ENCODE measurements at regions not wholly inside any gene's neighbourhood (a gene's known extent, or its start where the extent isn't known, plus 50 kb on each side); places are given as distances from the start of the nearest gene placed in this dataset.
A peak's percentile ranks its signal among the peaks of the same experiment; 100 is the strongest.

GRCh38 chr13:66195238-66195637 is 1034.9 kb downstream of the PCDH9 start:
- in situ Hi-C loops (cut with MboI) (no loop called here), intact Hi-C loops (cut with micrococcal nuclease; ENCODE audit: unreplicated experiment) (no loop called here)
- no peaks in the 10 kb centered on the region for H3K27me3 ChIP-seq (replicated peaks in 1 of 2; ENCODE audit: control insufficient read depth in 2 of 2, insufficient read depth in 2 of 2, low read length in 1 of 2)
- no peak overlapping the region for H2AFZ ChIP-seq (ENCODE audit: control insufficient read depth, low read depth, low read length)
- H3K4me3 ChIP-seq, result no peak overlapping the region
- no peaks in the 10 kb centered on the region for H4K20me1 ChIP-seq (ENCODE audit: control insufficient read depth, insufficient read depth)
- no peak overlapping the region for H3K27ac ChIP-seq (ENCODE audit: control insufficient read depth, insufficient read depth)
- FAIRE-seq, result no peak
- H3K79me2 ChIP-seq (ENCODE audit: control insufficient read depth, insufficient read depth, low read length), result no peaks in the 10 kb centered on the region
- H3K9me3 ChIP-seq (replicated peaks; ENCODE audit: control insufficient read depth, insufficient read depth, low read length), result no peaks in the 10 kb centered on the region
- no peak for DNase-seq (ENCODE audit: low read depth, low spot score)
- RAD21 ChIA-PET (ENCODE audit: unreplicated experiment), result no interaction called here
- POLR2A ChIA-PET, result no interaction called here
- no TSS peak for BruUV-seq (replicated peaks)
- SMC1A ChIA-PET (ENCODE audit: uncharacterized antibody, unreplicated experiment), result no interaction called here
- peak; percentile 54; the same call in 1 of the 2 replicates for TF ChIP-seq SPI1 (IDR thresholded peaks at IDR 0.05; ENCODE audit: borderline replicate concordance, insufficient read depth, low read depth, low read length)
- TF ChIP-seq IKZF2 (IDR thresholded peaks at IDR 0.05), result no peak
- 0 out of 2 replicates have a peak, but pooled peaks have one; percentile 44 for TF ChIP-seq ATF7 (IDR thresholded peaks at IDR 0.05; ENCODE audit: low read depth)
- no peak for TF ChIP-seq SUZ12 (IDR thresholded peaks at IDR 0.05; ENCODE audit: unreplicated experiment)
- ATAC-seq, result no peak
- CTCF ChIA-PET, result no interaction called here
- no peak overlapping the region for H3K4me2 ChIP-seq (ENCODE audit: control insufficient read depth, insufficient read depth)
- no peak overlapping the region for H3K9ac ChIP-seq (ENCODE audit: control insufficient read depth, insufficient read depth, low read length)
- WGBS (ENCODE audit: insufficient coverage, insufficient replicate concordance, low lambda C conversion rate, missing lambda C conversion rate), result 71% methylated on average over 1 of the region's 1 CpG
- H3K4me1 ChIP-seq (ENCODE audit: control insufficient read depth, insufficient read depth, low read length), result no peaks in the 10 kb centered on the region
- no peaks in the 10 kb centered on the region for H3K36me3 ChIP-seq (ENCODE audit: control insufficient read depth in 2 of 2, insufficient read depth in 2 of 2, low read length in 1 of 2)

- no peak for FAIRE-seq
- no peak for ATAC-seq
- SMC1A ChIA-PET (ENCODE audit: uncharacterized antibody, unreplicated experiment), result interaction anchor here (0.8 to 1.6 kb wide), 2 partner anchors 83 to 186 kb away, joined by 3 to 4 read pairs; no protein-coding TSS in a partner anchor
- POLR2A ChIA-PET, result no interaction called here
- H3K4me3 ChIP-seq, result no peak overlapping the region
- no peak for DNase-seq (ENCODE audit: low read depth, low spot score)
- H3K79me2 ChIP-seq (ENCODE audit: control insufficient read depth, insufficient read depth, low read length), result no peaks in the 10 kb centered on the region
- TF ChIP-seq E4F1 (IDR thresholded peaks at IDR 0.05; ENCODE audit: borderline replicate concordance, partially characterized antibody) (no peak), NRF1 (conservative IDR thresholded peaks at IDR 0.05; ENCODE audit: low read depth, low read length) (no peak), SKIL (IDR thresholded peaks at IDR 0.05; ENCODE audit: low read depth, poor library complexity, severe bottlenecking) (no peak), TBL1XR1 (IDR thresholded peaks at IDR 0.05; ENCODE audit: low read depth, low read length) (no peak)
- H3K9ac ChIP-seq (ENCODE audit: control insufficient read depth, insufficient read depth, low read length), result no peak overlapping the region
- no TSS peak for BruUV-seq (replicated peaks)
- H3K9me3 ChIP-seq (replicated peaks; ENCODE audit: control insufficient read depth, insufficient read depth, low read length), result no peaks in the 10 kb centered on the region
- no peak overlapping the region for H2AFZ ChIP-seq (ENCODE audit: control insufficient read depth, low read depth, low read length)
- in situ Hi-C loops (cut with MboI), result no loop called here
- no peaks in the 10 kb centered on the region for H3K27me3 ChIP-seq (replicated peaks in 1 of 2; ENCODE audit: control insufficient read depth in 2 of 2, insufficient read depth in 2 of 2, low read length in 1 of 2)
- CTCF ChIA-PET, result interaction anchor here (1.5 kb wide), 1 partner anchor 13 kb away, joined by 5 read pairs; no protein-coding TSS in a partner anchor
- H4K20me1 ChIP-seq (ENCODE audit: control insufficient read depth, insufficient read depth), result no peaks in the 10 kb centered on the region
- intact Hi-C loops (cut with micrococcal nuclease; ENCODE audit: unreplicated experiment), result no loop called here
- H3K36me3 ChIP-seq (ENCODE audit: control insufficient read depth in 2 of 2, insufficient read depth in 2 of 2, low read length in 1 of 2), result no peaks in the 10 kb centered on the region
- H3K4me2 ChIP-seq (ENCODE audit: control insufficient read depth, insufficient read depth), result no peak overlapping the region
- no peaks in the 10 kb centered on the region for H3K4me1 ChIP-seq (ENCODE audit: control insufficient read depth, insufficient read depth, low read length)
- WGBS (ENCODE audit: insufficient coverage, insufficient replicate concordance, low lambda C conversion rate, missing lambda C conversion rate), result 0% methylated on average over 1 of the region's 1 CpG
- H3K27ac ChIP-seq (ENCODE audit: control insufficient read depth, insufficient read depth), result no peak overlapping the region
- RAD21 ChIA-PET (ENCODE audit: unreplicated experiment), result no interaction called here
Observed at GRCh38 chr13:66189986-66190385, 1040.2 kb downstream of the PCDH9 start.
